GM19395 (cell line): ENCODE measurements at regions not wholly inside any gene's neighbourhood (a gene's known extent, or its start where the extent isn't known, plus 50 kb on each side); places are given as distances from the start of the nearest gene placed in this dataset.

Experiments used
- ATAC-seq: cut with Tn5 transposase; IDR thresholded peaks from one replicate; pipeline ENCODE4 v1.9.1; 2021; ENCODE audit warnings: mild to moderate bottlenecking, moderate library complexity; ENCODE audit not compliant: unreplicated experiment

- no peak for ATAC-seq
These were observed 143.8 kb upstream of the ARID2 start for GRCh38 chr12:45585522-45586230.

GRCh38 chr12:45586486-45586885, 143.0 kb upstream of the ARID2 start:
- no peak for ATAC-seq

GRCh38 chr12:45587012-45587411, 142.5 kb upstream of the ARID2 start:
- ATAC-seq, result no peak

- no peak for ATAC-seq
These were observed 141.5 kb upstream of the ARID2 start for GRCh38 chr12:45587877-45588533.

- ATAC-seq, result no peak
These were observed 138.9 kb upstream of the ARID2 start for GRCh38 chr12:45590646-45591045.

- no peak for ATAC-seq
These were observed 137.9 kb upstream of the ARID2 start for GRCh38 chr12:45591635-45592034.

GRCh38 chr12:45596366-45596765, 133.1 kb upstream of the ARID2 start:
- ATAC-seq, result no peak

DNA sequence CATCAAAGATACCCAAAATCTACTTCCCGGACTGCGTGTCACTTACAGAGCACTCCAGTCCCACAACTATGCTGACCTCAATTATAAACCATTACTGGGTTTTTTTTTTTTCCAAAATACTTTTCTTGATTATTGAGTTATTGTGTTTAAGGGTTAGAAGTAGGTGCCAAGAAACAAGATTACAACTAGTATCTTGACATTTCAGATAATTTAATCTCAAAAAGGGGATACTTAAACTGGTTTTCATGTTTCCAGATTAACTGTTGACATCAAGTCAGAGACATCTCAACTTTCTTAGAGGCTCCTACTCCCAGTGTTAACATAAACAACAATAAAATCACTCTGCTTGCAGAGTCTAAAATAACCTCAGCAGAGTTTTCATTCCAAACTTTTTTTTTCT, 131.2 kb upstream of the ARID2 start:
- no peak for ATAC-seq

GRCh38 chr12:45598761-45599160, 130.7 kb upstream of the ARID2 start:
- no peak for ATAC-seq

DNA sequence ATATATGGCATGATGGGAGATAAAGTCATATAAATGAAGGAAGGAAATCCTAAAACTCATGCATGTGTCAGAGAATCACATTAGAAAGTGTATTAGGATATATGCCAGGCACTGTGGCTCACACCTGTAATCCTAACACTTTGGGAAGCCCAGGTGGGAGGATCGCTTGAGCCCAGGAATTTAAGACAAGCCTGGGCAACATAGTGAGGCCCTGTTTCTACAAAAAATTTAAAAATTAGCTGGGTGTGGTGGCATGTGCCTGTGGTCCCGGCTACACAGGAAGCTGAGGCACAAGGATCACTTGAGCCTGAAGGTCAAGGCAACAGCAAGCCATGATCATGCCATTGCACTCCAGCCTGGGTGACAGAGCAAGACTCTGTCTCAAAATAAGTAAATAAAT, 130.3 kb upstream of the ARID2 start:
- no peak for ATAC-seq

DNA sequence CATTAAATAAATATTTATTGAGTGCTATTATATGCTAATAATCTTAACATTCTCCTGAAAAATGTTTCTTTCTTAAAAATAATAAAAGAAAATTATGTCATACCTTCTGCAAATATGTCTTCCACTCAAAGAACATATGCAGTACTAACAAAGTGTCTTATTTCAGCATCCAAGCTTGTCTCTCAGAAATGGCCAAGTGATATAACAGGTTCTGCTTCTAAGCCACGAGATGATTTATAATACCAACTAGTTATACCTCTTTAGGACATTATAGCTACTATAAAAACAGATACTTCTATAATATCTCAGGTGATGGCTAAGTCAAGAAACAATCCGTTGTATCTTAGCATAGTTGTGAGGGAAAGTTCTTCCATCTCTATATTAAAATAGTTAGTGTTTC, 128.1 kb upstream of the ARID2 start:
- no peak for ATAC-seq

DNA sequence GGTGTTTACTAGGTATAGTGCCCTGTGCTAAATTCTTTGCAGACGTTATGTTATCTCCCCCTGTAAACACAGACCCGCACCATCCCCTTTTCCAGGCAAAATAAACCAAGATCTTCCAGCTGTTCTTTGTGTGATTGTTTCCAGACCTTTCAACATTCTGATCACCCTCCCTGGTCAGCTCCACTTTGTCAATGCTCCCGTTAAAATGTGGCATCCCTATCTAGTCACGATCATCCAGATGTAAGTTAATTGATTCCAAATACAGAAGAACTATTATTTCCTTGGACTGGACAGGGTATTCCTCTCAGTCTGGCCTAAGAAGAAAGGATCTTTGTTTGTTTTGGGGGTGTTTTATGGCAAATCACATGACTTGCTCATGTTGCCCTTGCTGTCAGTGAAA, 127.6 kb upstream of the ARID2 start:
- ATAC-seq, result no peak

GRCh38 chr12:45605624-45606023, 123.9 kb upstream of the ARID2 start:
- ATAC-seq, result no peak

GRCh38 chr12:45611061-45611460, 118.4 kb upstream of the ARID2 start:
- no peak for ATAC-seq

- no peak for ATAC-seq
These were observed 118.0 kb upstream of the ARID2 start for GRCh38 chr12:45611495-45611894.

GRCh38 chr12:45612044-45612794, 117.3 kb upstream of the ARID2 start:
- no peak for ATAC-seq

DNA sequence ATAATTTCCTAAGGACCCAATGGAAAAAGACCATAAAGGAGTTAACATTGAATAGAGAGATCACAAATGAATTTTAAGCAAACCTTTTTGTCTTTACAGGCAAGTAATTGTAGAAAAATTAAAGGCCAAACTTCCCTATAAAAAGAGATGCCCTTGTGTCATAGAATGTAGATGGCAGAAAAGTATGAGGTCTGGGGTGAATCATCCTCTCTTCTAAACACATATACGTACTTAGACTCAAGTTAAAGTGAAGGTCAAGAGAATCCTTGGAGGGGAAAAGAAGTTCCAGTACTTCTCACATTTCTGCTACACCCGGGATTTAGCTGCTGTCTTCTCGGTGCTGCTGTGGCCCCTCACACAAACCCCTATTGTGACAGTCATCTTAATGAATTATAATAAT, 116.2 kb upstream of the ARID2 start:
- ATAC-seq, result no peak

- no peak for ATAC-seq
These were observed 115.7 kb upstream of the ARID2 start for GRCh38 chr12:45613855-45614254.

GRCh38 chr12:45615268-45615667, 114.2 kb upstream of the ARID2 start:
- no peak for ATAC-seq

GRCh38 chr12:45619736-45620135, 109.8 kb upstream of the ARID2 start:
- no peak for ATAC-seq

DNA sequence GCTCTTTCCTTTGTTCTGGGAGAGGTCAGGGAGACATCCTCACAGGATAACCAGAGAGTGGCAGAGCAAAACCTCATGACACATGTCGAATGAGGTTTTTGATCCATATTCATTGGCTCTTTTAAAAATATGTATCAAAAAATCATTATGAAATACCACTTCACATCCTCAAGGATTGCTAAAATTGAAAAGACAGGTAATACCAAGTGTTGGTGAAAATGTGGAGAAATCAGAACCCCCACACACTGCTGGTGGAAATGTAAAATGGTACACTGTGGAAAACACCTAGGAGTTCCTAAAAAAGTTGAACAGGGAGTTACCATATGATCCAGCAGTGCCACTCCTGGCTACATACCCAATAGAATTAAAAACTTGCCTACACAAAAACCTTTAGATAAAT, 107.8 kb upstream of the ARID2 start:
- no peak for ATAC-seq
